Stomach (tissue), 8 donors: ENCODE measurements at regions not wholly inside any gene's neighbourhood (a gene's known extent, or its start where the extent isn't known, plus 50 kb on each side); places are given as distances from the start of the nearest gene placed in this dataset.
A peak's percentile ranks its signal among the peaks of the same experiment; 100 is the strongest.

Source experiments
- DNase-seq, 2 donors: peaks; one replicate each; pipeline versions ENCODE4 v3.0.0 to v3.0.0-alpha.2; 2013 to 2019
- H3K27ac ChIP-seq, 5 donors: fragments of 200-600 bp in 4 of 5; sonication (generic) in 4 of 5; one replicate each; pipeline ENCODE4 v1.5.1; 2013 to 2019; ENCODE audit warnings: mild to moderate bottlenecking in 1 of 5, moderate library complexity in 1 of 5
- H3K27me3 ChIP-seq, 3 donors: fragments of 200-600 bp; sonication (generic); one replicate each; pipeline ENCODE4 v1.5.1; 2017 to 2019; ENCODE audit warnings: mixed run types in 1 of 3
- H3K36me3 ChIP-seq, 4 donors: fragments of 200-600 bp; sonication (generic); 1 replicate in 3 of 4; 2 replicates in 1 of 4; pipeline ENCODE4 v1.5.1; 2016 to 2019
- H3K4me1 ChIP-seq, 4 donors: fragments of 200-600 bp; sonication (generic); one replicate each; pipeline ENCODE4 v1.5.1; 2016 to 2019
- H3K4me3 ChIP-seq, 4 donors: fragments of 200-600 bp; sonication (generic) in 3 of 4; one replicate each; pipeline ENCODE4 v1.5.1; 2016 to 2019; ENCODE audit warnings: mild to moderate bottlenecking in 1 of 4
- H3K9me3 ChIP-seq, 4 donors: fragments of 200-600 bp; sonication (generic); one replicate each; pipeline ENCODE4 v1.5.1; 2016 to 2019
- EP300 ChIP-seq: sonication (generic); formaldehyde crosslinking; IDR thresholded peaks from one replicate; pipeline ENCODE4 v1.6.1; 2017; ENCODE audit warnings: antibody characterized with exemption
- POLR2A ChIP-seq, 4 donors: fragments of 450-650 bp; IDR thresholded peaks; one replicate each; pipeline ENCODE4 v1.6.1; 2016; ENCODE audit warnings: antibody characterized with exemption in 4 of 4, control low read depth in 2 of 4, mild to moderate bottlenecking in 1 of 4, moderate library complexity in 1 of 4
- POLR2AphosphoS5 ChIP-seq, 3 donors: sonication (generic); formaldehyde crosslinking; IDR thresholded peaks; one replicate each; pipeline ENCODE4 v1.6.1; 2016; ENCODE audit warnings: antibody characterized with exemption in 3 of 3
- WGBS, 5 donors: extraction: QIAGEN DNeasy Blood & Tissue Kit in 3 of 5; methylation state at CpG; one replicate each; pipeline versions ENCODE4 v1.1.5 to v1.1.7; 2013 to 2018; 5-methylcytosine and 5-hydroxymethylcytosine counted together
- intact Hi-C: fragments of 100-400 bp; cut with DNase I; formaldehyde crosslinking; loops from one replicate; pipeline ENCODE4 v1.15.1; 2023; ENCODE audit warnings: low total_unique reads
- TF ChIP-seq, protein P1 (sequence below), 7 experiments: fragments of 450-650 bp in 4 of 7; fragments of 200-600 bp in 3 of 7; sonication (generic) in 3 of 7; IDR thresholded peaks; one replicate each; pipeline ENCODE4 v1.5.1; 2016 to 2019; ENCODE audit warnings: antibody characterized with exemption in 7 of 7, control low read depth in 2 of 7, mild to moderate bottlenecking in 1 of 7
- donor health status: healthy with polysubstance abuse.
- donor health status: Bipolar disorder and iron deficiency.
- donor health status: healthy.

DNA sequence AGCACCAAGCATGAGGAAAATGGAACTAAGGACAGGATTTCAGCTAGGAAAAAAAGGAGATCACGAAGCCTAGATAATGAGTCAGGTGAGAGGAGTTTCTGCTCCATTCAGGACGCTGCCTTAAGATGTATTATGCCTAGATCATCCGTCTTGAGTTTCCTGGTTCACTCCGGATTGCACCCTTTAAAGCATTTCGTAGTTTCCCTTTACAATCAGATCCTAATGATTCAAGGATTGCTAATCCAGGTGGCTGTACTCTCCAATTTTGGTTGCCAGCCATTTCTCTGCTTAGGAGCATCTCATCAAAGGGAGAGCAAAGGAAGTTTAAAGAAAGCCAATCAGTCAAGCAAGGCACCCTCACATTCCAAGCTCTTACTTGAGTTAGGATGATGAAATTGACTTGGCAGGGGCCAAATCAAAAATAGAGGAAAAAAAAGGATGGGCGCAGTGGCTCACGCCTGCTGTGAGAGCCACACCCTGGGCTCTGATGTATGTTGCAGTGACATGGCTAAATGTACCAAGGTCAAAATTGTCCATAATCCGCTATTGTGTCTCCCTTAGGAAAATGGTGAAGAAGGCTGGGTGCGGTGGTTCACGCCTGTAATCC is 156.9 kb upstream of the SOD1 start:
- no peak overlapping the region for H3K27ac ChIP-seq

DNA sequence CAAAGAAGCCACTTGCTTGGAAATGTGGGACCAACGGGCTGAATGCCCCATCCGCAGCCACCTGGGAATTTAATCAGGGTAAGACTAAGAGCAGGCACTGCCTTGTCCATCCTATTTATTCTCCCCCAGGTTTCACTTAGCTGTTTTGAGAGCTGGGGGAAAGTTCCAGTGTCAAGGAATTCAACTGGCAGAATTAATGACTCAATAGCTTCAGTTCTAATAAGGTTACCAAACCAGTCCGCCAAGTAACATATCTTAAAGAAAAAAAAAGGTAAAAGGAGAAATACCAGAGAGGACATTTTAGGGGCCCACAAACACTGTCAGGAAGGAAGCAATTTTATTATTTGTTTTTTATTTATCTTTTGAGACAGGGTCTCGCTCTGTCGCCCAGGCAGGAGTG is 157.6 kb upstream of the SOD1 start:
- no peak overlapping the region for H3K27ac ChIP-seq

More for the DNA sequence above, 156.9 kb upstream of the SOD1 start:
- no peaks in the 10 kb centered on the region for H3K27me3 ChIP-seq
- intact Hi-C loops = no loop called here
- no peak for DNase-seq
- 80 to 92% (median 88%) methylated on average over 10 of the region's 10 CpGs for WGBS, 5 donors
- no peaks in the 10 kb centered on the region for H3K36me3 ChIP-seq
- no peaks in the 10 kb centered on the region for H3K9me3 ChIP-seq
- TF ChIP-seq POLR2A (IDR thresholded peaks at IDR 0.05) (no peak), POLR2AphosphoS5 (IDR thresholded peaks at IDR 0.05) (no peak), EP300 (no peak)
- TF ChIP-seq, protein P1, sequence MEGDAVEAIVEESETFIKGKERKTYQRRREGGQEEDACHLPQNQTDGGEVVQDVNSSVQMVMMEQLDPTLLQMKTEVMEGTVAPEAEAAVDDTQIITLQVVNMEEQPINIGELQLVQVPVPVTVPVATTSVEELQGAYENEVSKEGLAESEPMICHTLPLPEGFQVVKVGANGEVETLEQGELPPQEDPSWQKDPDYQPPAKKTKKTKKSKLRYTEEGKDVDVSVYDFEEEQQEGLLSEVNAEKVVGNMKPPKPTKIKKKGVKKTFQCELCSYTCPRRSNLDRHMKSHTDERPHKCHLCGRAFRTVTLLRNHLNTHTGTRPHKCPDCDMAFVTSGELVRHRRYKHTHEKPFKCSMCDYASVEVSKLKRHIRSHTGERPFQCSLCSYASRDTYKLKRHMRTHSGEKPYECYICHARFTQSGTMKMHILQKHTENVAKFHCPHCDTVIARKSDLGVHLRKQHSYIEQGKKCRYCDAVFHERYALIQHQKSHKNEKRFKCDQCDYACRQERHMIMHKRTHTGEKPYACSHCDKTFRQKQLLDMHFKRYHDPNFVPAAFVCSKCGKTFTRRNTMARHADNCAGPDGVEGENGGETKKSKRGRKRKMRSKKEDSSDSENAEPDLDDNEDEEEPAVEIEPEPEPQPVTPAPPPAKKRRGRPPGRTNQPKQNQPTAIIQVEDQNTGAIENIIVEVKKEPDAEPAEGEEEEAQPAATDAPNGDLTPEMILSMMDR (IDR thresholded peaks at IDR 0.05) = no peak
- no peaks in the 10 kb centered on the region for H3K4me1 ChIP-seq
- H3K4me3 ChIP-seq = no peak overlapping the region

DNA sequence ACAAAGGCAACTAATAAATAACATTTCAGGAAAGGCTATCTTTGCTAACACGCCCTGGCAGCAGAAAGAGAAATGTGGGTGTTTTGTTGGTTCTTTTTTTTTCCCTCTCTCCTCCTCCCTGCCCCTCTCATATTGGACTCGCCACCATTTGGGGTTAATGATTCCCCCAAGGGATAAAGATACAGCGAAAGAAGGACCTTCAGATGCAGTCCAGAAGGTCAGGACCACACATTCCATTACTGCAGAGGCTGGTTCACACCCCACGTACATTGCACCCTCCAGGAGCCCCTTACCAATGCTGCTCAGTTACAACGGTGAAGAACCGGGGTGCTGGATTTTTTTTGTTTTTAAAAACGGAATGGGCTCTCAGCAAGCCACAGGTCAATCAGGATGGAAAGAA is 156.9 kb upstream of the TIAM1 start:
- TF ChIP-seq POLR2A (IDR thresholded peaks at IDR 0.05) = no peak
- TF ChIP-seq, protein P1 (IDR thresholded peaks at IDR 0.05) = no peak
- TF ChIP-seq EP300 = no peak
- TF ChIP-seq POLR2AphosphoS5 (IDR thresholded peaks at IDR 0.05) = no peak
- intact Hi-C loops = no loop called here
- no peaks in the 10 kb centered on the region for H3K4me1 ChIP-seq
- 75 to 85% (median 83%) methylated on average over 7 of the region's 7 CpGs for WGBS, 5 donors
- H3K9me3 ChIP-seq = no peaks in the 10 kb centered on the region
- no peak overlapping the region for H3K27ac ChIP-seq
- no peaks in the 10 kb centered on the region for H3K36me3 ChIP-seq
- no peaks in the 10 kb centered on the region for H3K27me3 ChIP-seq
- H3K4me3 ChIP-seq = no peak overlapping the region
- DNase-seq = no peak

More for the DNA sequence above, 157.6 kb upstream of the SOD1 start:
- no peaks in the 10 kb centered on the region for H3K36me3 ChIP-seq
- TF ChIP-seq, protein P1 (IDR thresholded peaks at IDR 0.05) = no peak
- TF ChIP-seq EP300 (no peak), POLR2AphosphoS5 (IDR thresholded peaks at IDR 0.05) (no peak), POLR2A (IDR thresholded peaks at IDR 0.05) (no peak)
- H3K4me1 ChIP-seq = no peaks in the 10 kb centered on the region
- WGBS, 5 donors = 62 to 75% (median 64%) methylated on average over 5 of the region's 5 CpGs
- no peaks in the 10 kb centered on the region for H3K9me3 ChIP-seq
- intact Hi-C loops = no loop called here
- H3K27me3 ChIP-seq = no peaks in the 10 kb centered on the region
- DNase-seq = peak in 1 of 2 donors; percentile 82
- no peak overlapping the region for H3K4me3 ChIP-seq

DNA sequence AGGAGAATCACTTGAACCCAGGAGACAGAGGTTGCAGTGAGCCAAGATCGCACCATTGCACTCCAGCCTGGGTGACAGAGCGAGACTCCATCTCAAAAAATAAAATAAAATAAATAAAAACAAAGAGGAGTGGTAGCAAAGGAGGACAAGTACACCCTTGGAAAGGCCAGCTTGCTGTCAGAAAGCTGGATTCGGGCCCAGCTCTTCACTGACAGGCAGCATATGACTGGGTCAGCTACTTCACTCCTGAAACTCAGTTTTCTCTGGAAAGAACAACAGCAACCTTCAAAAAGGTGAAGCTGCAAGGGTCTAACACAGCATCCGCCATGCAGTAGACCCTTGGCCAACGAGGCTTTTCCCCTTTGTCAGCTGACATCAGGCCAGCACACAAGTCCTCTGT is 156.0 kb upstream of the TIAM1 start:
- no peaks in the 10 kb centered on the region for H3K27me3 ChIP-seq
- H3K27ac ChIP-seq = no peak overlapping the region
- no peaks in the 10 kb centered on the region for H3K36me3 ChIP-seq
- intact Hi-C loops = no loop called here
- 77 to 89% (median 86%) methylated on average over 5 of the region's 5 CpGs for WGBS, 5 donors
- H3K4me1 ChIP-seq = no peaks in the 10 kb centered on the region
- no peak for DNase-seq
- TF ChIP-seq EP300 (no peak), POLR2A (IDR thresholded peaks at IDR 0.05) (no peak), POLR2AphosphoS5 (IDR thresholded peaks at IDR 0.05) (no peak)
- TF ChIP-seq, protein P1 (IDR thresholded peaks at IDR 0.05) = no peak
- H3K4me3 ChIP-seq = no peak overlapping the region
- H3K9me3 ChIP-seq = no peaks in the 10 kb centered on the region
